ENCODE measurements at regions not wholly inside any gene's neighbourhood (a gene's known extent, or its start where the extent isn't known, plus 50 kb on each side); places are given as distances from the start of the nearest gene placed in this dataset.

DNA sequence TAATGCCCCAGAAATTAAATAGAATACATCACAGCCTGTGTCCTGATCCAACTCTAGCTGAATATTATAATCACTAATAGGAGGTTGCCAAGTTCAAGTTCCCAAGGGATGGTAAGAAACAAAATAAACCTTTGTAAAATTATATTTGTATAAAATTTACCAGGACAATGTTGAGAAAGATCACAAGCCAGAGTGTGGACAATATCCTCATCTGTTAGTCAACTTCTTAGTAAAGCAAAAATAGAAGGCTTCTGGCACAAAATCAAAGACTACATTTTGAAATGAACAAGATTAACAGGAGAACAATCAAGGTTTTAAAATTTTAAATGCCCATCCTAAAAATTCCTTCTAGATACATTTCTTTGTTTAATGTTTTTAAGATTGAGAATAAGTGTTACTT is 290.4 kb upstream of the HSF2 start:
- no peak overlapping the region for H3K4me3 ChIP-seq
- H3K27ac ChIP-seq = no peak overlapping the region

- Histone ChIP-seq H3K27ac (peak overlapping the region in 1 of 21 experiments; percentile 45), H3K4me3 (no peak overlapping the region)
Observed at GRCh38 chr6:122114717-122115116, 284.7 kb upstream of the HSF2 start.

DNA sequence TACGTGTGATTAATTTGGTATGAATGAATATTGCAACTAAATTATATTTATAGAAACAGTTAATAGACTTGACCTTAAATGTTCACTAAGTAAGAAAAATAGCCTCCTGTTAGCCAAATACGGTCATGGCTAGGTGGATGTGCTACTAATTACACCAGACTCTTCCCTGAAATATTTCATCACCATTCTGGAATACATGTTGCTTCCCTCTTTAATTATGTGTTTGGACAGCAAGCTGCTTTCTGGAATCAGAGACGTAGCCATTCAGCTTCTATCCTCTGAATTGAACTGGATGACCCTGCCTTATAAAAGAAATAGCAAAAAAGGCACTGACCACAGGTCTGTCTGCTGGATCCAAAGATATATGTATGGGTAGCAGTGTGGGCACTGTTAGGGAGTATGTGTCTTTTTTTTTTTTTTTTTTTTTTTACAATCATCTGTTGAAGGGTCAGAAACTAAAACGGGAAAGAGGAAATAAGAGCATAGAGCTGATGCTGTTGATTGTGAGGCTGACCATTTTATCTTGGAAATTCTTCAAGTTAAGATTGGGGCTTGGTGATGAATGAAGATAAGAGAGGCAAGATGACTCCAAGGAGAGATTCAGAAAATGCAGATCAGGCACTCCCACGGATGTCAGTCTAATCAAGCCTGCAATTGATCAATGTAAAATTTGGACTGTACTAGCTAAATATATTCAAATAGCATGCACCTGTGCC is 283.2 kb upstream of the HSF2 start:
- H3K4me3 ChIP-seq = no peak overlapping the region
- H3K27ac ChIP-seq = no peak overlapping the region

GRCh38 chr6:122116835-122117627 is 282.4 kb upstream of the HSF2 start:
- Histone ChIP-seq H3K27ac (no peak overlapping the region), H3K4me3 (no peak overlapping the region)

- Histone ChIP-seq H3K27ac (no peak overlapping the region), H3K4me3 (no peak overlapping the region)
Observed at GRCh38 chr6:122118945-122119506, 280.4 kb upstream of the HSF2 start.

- Histone ChIP-seq H3K27ac (no peak overlapping the region), H3K4me3 (no peak overlapping the region)
Observed at GRCh38 chr6:122122202-122122601, 277.2 kb upstream of the HSF2 start.

DNA sequence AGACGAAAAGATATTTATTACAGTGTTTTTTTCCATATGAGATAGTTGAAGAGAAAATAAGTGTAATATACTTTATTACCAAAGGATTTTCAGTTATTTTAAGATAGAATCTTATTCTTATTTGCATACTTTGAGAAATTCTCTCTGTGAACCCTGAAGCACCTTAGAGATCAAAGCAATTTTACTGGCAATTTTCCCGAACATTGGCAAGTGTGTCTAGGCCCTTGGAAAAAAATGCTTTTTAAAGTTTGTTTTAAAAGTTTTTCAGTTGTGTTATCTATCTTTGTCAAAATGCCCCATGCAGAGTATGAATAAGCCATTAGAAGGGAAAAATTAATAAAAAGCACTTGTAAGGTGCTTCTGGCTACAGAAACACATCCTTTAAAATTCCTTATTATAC is 276.8 kb upstream of the HSF2 start:
- no peak overlapping the region for H3K4me3 ChIP-seq
- no peak overlapping the region for H3K27ac ChIP-seq

GRCh38 chr6:122124908-122125307 is 274.5 kb upstream of the HSF2 start:
- H3K4me3 ChIP-seq = no peak overlapping the region
- no peak overlapping the region for H3K27ac ChIP-seq

GRCh38 chr6:122126894-122127293 is 272.6 kb upstream of the HSF2 start:
- no peak overlapping the region for H3K27ac ChIP-seq
- no peak overlapping the region for H3K4me3 ChIP-seq

- no peak overlapping the region for H3K4me3 ChIP-seq
- no peak overlapping the region for H3K27ac ChIP-seq
Observed at GRCh38 chr6:122128445-122128844, 271.0 kb upstream of the HSF2 start.

GRCh38 chr6:122129313-122130025 is 270.0 kb upstream of the HSF2 start:
- Histone ChIP-seq H3K4me3 (no peak overlapping the region), H3K27ac (no peak overlapping the region)

GRCh38 chr6:122130026-122130348 is 269.5 kb upstream of the HSF2 start:
- H3K27ac ChIP-seq = no peak overlapping the region
- no peak overlapping the region for H3K4me3 ChIP-seq

DNA sequence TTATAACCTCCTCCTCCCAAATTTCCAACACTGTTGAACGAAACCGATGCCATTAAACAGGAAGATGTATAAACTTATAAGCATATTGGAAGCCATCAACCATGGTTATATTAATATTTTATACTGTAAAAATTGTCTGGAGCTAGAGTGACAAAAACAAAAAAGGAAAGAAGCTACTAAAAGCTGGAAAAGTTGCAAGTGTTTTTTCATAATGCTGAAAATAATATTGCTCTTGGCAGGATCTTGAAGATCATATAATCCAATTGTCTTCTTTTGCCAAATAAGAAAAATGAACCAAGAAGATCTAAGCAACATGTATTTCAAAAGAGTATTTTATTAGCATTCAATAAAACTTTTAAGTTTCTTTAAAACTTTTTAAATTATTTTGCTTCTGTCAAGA is 268.9 kb upstream of the HSF2 start:
- H3K27ac ChIP-seq = no peak overlapping the region
- no peak overlapping the region for H3K4me3 ChIP-seq

GRCh38 chr6:122136386-122136785 is 263.1 kb upstream of the HSF2 start:
- no peak overlapping the region for H3K27ac ChIP-seq
- no peak overlapping the region for H3K4me3 ChIP-seq

DNA sequence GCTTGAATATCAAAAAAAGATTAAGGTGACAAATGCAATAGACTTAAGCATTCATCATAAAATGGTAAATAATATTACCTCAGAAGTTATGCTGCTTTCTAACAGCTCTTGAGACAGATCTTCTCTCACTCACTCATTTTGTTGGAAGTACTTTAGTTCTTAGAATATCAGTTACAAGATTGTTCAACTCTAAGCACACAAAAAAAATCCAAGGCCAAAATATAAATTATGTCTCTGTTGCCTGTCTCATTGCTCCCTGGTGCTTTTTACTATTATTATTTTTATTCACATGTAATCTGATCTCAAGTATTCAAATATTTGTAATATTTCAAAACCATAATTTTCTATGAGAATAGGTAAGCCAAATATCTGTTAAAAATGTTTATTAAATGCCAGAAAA is 259.4 kb upstream of the HSF2 start:
- no peak overlapping the region for H3K4me3 ChIP-seq
- no peak overlapping the region for H3K27ac ChIP-seq

- Histone ChIP-seq H3K4me3 (no peak overlapping the region), H3K27ac (no peak overlapping the region)
Observed at GRCh38 chr6:122141246-122141645, 258.2 kb upstream of the HSF2 start.

DNA sequence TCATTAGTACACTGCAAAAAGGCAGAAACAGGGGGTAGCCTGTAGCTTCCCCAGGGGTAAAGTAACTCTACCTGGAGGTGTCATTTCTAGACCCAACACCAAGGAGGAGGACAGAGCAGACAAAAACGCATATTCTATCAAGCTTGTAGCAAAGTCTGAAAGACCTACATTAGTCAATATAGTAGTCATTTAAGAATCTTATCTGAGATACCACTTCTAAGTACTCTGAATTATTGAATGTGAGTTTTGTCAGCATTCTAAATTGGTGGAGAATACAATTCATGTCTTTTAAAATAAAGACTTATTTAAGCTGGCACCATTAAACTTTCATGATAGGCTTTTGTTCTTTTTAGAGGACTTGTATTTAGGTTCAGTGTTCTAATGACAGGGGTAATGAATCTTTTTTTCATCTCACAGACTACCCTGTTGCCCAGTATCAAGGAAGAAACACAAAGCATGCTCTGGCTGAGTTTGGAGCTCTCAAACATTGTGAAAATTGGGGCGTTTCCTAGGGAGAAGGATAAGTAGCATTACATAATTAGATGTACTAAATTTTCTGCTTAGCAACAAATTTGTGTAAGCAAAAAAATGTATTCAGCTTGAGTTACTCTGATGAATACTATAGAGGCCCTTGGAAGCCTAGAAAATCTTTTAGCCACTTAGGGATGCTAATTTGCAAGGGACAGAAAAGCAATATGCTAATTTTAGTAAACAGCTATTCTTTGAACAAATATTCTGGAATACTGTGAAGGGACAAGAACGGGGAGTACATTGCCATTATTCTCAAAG is 255.4 kb upstream of the HSF2 start:
- Histone ChIP-seq H3K27ac (no peak overlapping the region), H3K4me3 (no peak overlapping the region)

DNA sequence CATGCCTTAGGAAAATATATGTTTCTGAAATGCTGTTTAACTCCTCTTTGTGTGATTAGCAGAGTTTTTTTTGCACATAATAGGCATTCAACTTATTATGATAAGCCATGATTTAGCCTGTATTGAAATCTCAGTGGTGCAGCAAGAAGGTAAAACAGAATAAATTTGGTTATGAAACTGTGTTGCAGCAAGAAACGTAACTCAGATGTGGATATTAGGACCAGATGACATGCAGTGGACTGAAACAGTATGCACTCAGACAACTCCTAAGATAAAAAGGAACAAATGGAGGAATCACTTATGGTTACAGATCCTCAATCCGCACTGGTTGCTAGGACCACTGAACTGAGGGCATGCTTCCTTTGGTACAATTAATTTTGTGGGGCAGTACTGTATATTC is 254.2 kb upstream of the HSF2 start:
- Histone ChIP-seq H3K27ac (no peak overlapping the region), H3K4me3 (no peak overlapping the region)

DNA sequence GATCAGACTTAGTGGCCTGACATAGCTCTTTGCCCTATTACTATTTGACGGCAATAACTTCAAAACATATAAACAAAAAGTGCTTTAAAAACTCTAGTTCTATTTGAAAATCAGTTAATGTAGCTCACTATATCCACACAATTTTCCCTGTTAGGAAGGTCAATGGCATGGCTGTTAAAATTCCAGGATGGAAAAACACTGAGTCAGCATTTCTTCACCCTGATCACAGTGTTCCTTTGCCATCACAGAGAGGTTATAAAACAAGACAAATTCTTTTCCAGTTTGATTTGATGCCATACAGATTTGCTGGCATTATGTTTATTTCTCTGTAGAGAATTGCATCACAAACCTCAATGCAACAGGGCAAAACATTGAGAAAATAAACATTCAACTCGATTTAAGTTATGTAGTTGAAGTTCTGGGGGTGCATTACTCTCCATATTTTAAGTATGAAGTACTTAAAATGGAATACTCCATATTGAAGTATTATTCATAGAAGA is 253.7 kb upstream of the HSF2 start:
- H3K27ac ChIP-seq = no peak overlapping the region
- no peak overlapping the region for H3K4me3 ChIP-seq

- Histone ChIP-seq H3K27ac (no peak overlapping the region), H3K4me3 (no peak overlapping the region)
Observed at GRCh38 chr6:122147291-122147690, 252.2 kb upstream of the HSF2 start.

Data from skin epidermis (tissue), 12 donors.